Stimulated activated CD8-positive, alpha-beta memory T cell treated with anti-CD3 and anti-CD28 coated beads, Interleukin-2, amount 100 ng/mL, for 1 hour (primary cell): ENCODE measurements at regions not wholly inside any gene's neighbourhood (a gene's known extent, or its start where the extent isn't known, plus 50 kb on each side); places are given as distances from the start of the nearest gene placed in this dataset.
"Not testable (repeated sequence)": the region's sequence is repeated elsewhere in the genome, so short reads cannot be mapped to it uniquely, and the experiment has no call there.

Source experiments
- DNase-seq, 2 donors: peaks; one replicate each; pipeline ENCODE4 v3.0.0-alpha.2; 2020; ENCODE audit warnings: low read depth in 2 of 2

DNA sequence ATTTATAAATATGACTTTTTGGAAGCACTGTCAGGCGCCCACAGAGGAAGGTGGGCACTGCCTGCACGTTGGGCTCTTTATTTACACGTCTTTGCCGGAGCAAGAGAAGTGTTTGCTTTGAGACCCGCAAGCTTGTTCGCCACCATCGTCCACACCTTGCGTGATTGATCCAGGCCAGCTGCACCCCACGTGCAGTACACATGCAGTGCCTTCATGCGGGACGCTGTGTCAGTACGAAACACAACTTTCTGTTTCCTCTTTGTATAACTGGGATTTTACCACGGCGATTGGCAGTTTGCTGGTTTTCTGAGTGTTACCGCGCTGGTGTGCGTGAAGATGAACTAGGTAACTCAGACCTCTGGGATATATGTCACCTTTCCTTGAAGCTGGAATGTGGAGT lies 571.0 kb upstream of the SALL3 start:
- no peak for DNase-seq

DNA sequence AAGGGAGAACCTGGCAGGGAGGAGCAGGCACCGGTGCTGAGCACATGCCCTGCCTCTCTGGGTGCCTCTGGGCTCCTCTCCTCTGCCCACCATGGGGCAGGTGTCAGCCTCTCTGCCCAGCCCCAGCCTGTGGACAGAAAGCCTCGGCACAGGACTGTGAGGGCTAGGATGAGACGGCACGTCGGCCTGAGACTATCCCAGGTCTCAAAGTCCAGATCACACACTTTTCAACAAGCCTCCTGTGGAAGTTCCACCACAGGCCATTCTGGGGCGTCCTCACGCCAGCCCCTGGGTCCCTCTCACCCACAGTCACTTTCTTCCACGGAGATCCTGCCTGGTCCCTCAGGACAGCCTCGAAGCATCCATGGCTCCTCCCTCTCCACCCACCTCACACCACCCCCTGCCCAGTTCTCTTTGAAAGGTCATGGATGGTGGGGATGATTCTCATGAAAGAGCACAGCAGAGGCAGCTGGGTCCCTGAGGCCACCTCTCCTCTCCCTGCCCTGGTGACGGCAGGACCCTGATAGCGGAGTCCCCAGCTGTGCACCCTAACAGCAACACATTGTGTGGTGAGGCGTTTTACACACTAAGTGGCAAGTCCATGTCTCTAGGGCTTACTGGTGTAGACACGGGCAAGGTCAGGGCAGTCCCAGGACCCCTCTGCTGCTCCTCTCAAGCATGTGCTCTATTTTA lies 569.4 kb upstream of the SALL3 start:
- DNase-seq: no peak

DNA sequence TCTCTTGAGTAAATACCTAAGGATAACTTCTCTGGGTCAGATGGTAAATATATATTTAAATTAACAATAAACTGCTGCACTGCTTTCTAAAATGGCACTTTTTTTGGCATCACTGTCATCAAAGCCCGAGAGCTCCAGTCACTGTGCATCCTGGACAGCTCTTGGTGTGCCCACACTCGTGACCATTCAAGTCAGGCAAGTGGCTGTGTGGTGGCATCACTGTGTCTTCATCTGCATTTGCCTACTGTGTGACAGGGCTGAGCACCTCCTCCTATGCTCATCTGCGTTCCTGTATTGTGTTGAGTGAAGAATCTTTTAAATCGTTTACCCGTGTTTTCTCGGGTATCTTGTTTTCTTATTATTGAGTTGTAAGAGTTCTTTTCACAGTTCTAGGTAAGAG lies 568.1 kb upstream of the SALL3 start:
- no peak for DNase-seq

DNA sequence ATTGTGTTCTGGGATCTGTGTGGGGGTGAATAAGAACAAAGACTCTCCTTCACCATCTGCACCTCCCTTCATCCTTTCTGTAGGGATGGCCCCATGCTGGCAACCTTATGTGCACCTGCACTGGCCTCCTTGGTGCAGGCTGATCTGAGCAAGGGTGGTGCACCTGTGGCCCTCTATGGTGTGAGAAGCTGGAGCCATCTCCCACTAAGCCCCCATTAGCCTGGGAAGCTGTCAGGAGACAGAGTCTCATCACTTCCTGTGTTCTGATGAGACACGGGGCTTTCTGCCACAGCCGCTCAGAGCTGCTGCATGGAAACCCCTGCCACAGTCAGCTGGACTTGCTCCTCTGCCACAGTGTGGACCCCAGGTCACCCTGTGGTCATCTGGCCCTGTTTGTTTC lies 565.3 kb upstream of the SALL3 start:
- DNase-seq: no peak

DNA sequence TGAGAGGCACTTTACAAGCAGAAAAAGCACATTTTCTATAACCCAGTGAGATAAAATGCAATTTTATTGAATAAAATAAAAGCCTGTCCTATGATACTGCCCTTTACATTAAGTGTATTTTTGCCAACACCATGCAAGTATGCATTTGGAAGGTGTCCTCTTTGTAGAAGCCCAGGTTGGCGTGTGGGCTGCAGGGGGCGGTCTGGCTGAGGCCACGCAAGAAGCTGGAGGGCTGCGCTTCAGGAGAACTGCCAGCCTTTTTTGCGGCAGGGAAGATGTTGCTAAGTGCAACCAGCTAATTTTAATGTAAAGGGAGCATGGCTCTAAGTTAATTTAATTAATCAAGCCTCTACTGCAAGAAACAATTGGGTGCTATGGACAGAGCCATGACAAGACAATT lies 562.8 kb upstream of the SALL3 start:
- DNase-seq: no peak

DNA sequence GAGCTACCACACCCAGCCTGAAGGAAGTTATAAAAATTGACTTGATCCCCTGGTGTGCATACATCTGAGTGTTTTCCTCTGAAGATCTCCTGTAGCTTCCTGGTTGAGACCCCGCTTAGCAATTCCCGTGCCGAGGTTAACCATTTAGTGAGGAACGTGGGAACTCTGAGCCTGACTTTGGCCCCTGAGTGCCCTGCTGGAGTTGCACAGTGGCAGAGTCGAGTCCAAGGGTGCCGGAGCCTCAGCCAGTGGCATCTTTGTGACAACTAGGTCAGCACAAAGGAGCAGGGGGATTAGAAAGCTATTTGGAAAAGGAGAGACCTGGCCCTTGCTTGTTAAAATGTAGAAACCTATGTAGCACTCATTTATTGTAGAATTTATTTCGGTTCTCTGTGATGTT lies 561.2 kb upstream of the SALL3 start:
- DNase-seq: no peak

DNA sequence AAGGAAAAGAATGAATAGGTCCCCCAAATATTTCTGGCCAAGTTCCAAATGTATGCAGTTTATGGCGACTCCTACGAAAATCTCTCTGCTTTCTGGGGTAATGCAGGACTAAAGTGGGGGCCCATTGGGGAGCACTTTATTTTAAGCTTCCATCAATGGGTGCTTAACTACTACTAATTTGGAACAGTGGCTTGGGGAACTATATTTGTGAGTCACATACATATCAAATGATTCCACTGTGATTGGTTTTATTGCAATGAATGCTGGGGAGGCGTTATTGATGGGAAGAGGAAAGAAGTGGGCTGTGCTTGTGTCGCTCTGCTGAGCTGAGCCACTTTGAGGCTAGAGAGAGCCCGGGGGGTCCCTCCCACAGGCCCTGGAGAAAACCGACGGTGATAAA lies 560.4 kb upstream of the SALL3 start:
- DNase-seq: no peak

DNA sequence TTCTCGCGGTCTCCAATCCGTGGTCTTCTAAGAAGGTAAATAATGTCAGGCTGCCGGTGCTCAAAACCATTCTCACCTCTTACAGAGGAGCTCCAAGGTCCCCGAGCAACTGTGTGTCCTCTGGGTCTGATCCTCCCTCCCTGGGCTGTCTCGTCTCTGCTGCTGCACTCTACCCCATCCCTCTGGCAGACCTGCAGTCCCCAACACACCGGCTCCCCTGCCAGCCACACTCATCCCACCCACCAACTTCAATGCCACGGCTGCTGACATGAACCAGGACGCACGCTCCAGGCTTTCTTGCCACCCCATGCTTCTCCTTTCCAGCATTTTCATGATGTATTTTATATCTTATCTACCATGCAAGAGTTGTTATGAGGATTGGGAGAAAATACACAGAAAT lies 559.5 kb upstream of the SALL3 start:
- no peak for DNase-seq

DNA sequence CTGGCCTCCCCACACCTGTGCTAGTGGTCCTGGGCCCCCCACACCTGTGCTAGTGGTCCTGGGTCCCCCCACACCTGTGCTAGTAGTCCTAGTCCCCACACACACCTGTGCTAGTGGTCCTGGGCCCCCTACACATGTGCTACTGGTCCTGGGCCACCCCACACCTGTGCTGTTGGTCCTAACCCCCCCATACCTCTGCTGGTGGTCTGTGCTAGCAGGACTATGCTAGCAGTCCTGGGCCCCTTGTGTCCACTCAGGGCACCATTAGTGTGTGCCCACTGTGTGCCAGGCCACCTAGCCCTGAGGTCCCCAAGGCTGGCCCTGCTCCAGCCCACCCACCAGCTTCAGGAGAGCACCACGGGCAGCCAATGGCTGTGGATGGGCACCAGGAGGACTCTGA lies 558.2 kb upstream of the SALL3 start:
- DNase-seq: no peak

DNA sequence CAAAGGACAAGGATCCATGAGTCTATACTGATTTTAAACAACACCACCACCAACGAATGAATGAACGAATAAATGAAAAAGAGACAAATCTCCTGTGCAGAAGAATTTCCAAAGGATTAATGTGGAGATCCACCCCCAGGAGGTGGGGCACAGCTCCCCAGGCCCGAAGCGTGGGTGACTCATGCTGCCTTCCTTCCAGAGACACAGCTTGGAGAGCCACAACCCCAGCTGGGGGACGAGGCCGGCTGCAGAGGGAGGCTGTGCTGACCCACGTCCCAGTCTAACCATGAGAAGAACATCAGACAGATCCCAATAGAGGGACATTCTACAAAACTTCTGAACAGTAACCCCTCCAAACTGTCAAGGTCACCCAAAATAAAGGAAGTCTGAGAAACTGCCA lies 557.3 kb upstream of the SALL3 start:
- DNase-seq: no peak

DNA sequence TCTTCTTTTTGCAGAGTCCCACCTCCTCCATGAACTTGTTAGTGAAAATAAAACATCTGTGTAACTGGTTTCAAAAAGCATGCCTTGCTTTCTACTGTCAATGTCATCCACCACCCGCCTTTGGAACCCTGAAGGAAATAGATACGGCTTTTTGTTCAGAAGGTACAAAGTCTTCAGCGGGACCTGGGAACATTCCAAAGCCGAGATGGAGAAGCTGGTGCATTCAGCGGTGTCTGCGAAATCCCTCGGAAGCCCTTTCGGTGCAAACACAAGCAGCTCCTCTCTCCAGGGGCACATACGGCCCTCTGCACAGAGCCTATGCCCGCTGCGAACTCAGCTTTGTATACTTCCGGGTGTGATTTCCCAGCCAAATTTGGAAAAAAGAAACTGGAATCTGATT lies 555.8 kb upstream of the SALL3 start:
- no peak for DNase-seq

DNA sequence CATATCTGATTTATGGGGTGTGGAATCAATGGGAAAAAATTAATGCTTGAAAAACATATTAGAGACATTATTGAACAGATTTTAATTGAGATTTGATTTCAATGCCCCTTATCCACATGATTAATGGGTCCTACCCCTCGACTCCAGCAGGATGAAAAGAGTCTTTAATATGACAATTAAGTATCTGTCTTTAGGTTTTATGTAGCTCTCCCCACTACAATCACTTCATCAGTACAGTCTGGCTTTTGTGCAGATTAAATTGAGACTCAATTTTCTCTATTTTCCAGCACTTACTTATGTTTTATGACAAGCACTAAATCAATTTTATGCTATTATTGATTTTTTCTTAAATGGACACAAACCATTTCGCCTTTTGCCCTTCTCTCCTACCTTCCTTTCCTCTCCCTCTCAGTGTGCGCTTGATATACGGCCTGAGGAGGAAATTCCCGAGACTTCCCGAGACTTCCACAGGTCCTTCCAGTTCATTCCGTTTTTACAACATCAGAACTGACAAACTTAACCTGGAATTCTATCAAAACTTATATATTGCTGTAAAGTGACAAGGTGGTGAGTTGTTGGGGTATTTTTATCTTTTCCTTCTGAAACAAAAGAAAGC lies 555.1 kb upstream of the SALL3 start:
- no peak for DNase-seq

DNA sequence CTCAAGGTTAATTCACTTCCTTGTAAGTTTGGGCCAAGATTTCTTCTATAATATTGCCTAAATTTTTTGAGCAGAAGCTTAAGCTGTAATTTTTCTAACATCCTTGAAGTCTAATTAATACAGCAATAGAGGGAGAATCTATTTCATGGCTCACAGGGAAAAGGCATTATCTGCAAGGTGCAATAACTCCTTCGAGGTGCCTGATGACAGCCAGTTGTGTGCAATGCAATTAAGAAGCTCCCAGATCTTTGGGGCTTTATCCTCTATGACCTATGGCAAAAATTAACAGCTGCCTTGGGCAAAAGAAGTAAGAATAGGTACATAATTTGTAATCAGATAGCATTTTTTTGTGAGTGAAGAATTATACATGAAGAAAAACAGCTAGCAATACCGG lies 554.6 kb upstream of the SALL3 start:
- no peak for DNase-seq

DNA sequence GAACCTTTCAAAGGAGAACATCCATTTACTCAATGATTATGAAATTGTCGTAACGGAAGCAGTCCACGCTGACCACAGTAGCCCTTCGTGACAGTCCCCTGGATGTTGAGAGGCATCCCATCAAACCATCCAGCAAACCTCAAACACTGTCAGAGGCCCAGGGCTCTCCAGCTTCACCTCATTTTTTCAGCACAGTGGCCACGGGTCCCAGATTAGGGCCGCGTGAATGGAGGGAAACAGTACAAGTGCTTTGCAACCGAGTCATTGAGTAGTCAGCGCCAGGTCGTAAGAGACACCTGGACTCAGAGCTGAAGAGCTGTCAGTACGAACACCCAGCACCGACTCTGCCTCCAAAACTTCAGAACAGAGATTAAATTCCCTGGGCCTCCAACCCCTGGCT lies 552.5 kb upstream of the SALL3 start:
- DNase-seq: no peak

DNA sequence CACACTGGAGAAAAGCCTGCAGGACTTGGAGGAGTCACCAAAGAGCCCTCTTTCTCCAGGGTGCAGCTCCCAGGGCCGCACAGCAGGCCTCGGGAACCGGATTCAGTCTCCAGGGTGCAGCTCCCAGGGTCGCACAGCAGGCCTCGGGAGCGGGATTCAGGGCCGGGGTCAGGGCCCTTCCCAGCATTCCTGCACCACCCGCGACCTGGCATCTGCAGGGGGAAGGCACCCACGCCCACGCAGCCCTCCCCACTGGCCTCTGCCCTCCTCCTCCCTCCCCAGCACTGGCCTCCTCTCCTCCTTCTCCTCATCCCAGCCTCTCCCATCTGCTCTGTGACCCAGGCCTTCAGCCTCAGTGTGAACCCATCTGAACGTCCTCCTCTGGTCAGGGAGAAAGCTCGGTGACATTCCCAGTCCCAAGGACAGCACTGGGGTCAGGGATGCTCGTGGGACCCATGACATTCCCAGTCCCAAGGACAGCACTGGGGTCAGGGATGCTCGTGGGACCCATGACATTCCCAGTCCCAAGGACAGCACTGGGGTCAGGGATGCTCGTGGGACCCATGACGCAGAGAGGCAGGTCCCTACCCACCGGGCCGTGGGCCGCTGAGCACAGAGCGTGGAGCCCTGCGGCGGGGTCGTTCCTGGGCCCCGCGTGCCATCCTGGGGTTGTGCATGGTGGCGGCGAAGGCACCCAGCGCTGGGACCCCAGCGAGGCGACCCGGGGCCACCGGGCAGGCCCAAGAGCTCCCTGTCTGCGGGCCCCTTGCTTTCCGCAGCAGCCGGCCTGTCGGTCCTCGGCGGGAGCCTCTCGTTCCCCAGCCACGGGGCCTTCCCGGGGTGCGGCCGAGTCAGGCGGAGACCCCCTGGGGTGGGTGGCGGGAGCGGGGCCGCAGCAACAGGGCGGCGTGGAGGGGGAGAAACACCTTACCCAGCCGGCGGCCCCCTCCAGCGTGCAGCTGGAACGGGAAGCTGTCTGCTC lies 550.2 kb upstream of the SALL3 start:
- no peak for DNase-seq

DNA sequence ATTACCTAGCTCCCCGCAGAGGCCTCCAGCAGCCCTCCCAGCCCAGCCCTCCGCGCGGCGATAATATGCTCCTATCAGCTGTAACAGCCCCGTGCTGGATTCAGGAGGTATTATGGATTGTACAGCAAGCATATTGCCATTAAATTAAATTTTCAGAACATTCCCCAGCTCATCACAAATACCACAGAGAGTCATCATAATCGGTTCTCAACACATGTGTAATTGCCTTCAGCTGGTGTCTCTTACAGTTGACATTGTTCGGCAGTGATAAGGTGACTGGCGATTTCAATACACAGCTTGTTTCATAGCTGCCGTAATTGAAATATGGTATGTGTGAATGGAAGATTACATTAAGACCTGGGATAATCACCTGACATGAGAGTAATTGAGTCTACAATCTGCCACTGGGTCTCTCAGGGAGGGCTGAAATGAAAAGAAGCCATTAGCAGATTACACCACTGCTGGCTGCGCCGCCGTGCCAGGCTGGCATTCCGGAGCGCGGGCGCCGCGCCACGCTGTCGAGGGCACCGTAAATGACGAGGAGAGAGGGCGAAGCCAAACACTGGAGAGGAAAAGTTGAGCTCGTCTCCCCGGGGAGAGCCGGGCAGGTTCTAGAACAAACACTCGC lies 549.4 kb upstream of the SALL3 start:
- no peak for DNase-seq

DNA sequence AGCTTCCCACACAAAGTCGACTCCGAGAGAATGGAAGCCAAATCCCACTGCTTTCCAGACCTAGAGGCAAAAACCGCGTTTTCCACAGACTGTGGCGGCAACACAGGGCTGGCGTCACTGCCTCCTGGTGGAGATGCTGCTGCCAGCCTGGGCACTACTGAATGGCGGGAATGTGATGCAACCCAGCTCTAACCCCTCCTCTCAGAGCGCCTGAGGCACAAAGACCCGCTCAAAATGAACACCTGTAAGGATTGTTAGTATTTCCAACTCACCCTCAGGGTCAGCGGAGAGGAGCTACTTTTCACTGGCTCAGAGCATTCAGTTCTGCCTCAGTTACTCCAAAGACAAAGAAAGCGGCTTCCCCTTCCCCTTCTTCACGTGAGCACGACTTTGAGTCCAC lies 548.0 kb upstream of the SALL3 start:
- DNase-seq: no peak

DNA sequence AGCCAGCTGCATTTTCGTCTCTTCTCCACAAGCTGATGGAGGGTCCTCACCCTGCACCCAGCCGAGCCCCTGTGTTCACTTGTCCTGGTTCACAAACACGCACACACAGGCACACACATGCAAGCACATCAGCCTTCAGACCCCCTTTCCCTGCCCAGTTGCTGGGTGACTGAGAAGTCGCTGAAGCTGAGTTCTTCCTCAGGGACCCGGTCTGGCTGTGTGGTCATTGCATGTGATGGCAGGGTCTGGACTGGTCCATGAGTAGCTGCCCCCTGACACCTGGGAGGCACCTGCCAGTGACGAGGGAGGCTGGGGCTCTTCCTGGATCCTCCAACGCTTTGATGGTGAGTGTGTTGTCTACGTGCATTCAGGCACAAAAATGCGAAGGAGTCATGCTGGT lies 546.1 kb upstream of the SALL3 start:
- no peak for DNase-seq

DNA sequence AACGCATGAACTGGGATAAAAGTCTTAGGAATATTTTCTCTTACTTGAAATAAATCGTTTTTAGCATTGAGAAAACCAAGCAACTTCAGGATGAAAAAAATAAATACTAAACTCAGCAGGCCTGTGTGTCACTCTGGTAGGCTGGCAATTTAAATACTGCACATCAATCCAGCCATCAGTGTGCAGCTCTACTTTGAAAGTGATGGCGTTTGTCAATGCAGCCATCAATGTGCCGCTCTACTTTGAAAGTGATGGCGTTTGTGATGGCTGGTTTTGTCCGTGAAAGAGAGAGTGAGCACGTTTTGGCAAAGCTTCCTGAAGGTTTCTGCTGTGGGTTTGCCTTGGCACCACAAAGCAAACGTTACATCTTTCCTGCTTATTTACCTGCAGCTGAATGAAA lies 543.5 kb upstream of the SALL3 start:
- DNase-seq: no peak

DNA sequence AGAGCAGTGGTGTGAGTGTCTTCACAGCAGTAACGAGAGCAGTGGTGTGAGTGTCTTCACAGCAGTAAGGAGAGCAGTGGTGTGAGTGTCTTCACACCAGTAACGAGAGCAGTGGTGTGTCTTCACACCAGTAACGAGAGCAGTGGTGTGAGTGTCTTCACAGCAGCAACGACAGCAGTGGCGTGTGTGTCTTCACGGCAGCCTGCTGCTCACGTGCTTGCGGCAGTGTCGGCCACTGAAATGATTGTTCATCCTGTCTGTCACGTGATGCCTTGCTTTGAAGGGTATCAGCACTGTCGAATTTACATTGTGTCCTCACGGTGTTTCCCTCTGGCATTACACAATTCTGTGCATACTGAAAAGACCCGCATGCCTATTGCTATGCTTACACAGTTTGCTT lies 541.4 kb upstream of the SALL3 start:
- DNase-seq: not testable (repeated sequence)

DNA sequence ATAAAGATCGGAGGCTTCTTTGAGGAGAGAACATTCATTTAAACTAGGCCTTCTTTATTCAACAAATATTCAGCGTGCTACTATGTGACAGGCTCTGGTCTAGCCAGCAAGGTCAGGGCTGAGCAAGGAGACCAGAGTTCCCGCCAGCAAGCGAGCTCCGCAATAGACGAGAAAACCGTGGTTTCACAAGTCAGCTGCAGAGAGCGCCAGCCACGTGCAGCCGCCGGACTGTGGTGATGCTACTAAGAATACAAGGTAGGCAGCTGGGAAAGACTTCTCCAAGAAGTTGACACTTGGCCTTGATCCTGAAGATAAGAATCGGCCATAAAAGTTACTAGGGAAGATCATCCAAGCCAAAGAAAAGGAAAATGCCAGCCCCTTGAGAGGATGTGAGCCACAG lies 533.7 kb upstream of the SALL3 start:
- no peak for DNase-seq

DNA sequence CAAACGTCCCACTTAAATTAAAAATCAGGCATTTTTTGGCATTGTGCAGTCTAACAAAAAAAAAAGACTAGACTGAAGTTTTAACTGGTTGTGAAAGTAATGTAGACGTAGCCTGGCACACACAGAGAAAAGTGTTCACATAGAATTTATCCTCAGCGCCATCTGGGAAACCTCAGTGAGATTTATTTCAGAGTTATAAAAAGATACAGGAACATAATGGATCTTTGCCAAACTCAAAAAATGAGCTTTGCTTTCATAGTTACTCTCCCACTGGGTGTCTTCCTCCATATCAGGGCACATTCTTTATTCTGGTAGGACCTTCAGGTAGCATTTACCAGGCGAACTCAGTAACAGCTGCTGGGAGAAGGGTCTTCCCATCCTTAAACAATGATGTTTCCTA lies 532.4 kb upstream of the SALL3 start:
- no peak for DNase-seq
